Progenitor cell of endocrine pancreas (in vitro differentiated cells): ENCODE measurements at regions not wholly inside any gene's neighbourhood (a gene's known extent, or its start where the extent isn't known, plus 50 kb on each side); places are given as distances from the start of the nearest gene placed in this dataset.

Source experiments
- DNase-seq: peaks from one replicate; pipeline ENCODE4 v3.0.0; 2021; ENCODE audit warnings: low spot score; ENCODE audit not compliant: unreplicated experiment
- H3K27ac Mint-ChIP-seq: 2 replicates; pipeline ENCODE4 v1.8.0; 2021; ENCODE audit warnings: mild to moderate bottlenecking, moderate library complexity, mixed read lengths
- H3K27me3 Mint-ChIP-seq: 2 replicates; pipeline ENCODE4 v1.8.0; 2021; ENCODE audit warnings: mixed read lengths
- H3K36me3 Mint-ChIP-seq: 2 replicates; pipeline ENCODE4 v1.8.0; 2022; ENCODE audit warnings: mixed read lengths; ENCODE audit not compliant: insufficient read depth
- H3K4me1 Mint-ChIP-seq: 2 replicates; pipeline ENCODE4 v1.8.0; 2021; ENCODE audit warnings: low read depth, mixed read lengths
- H3K4me3 Mint-ChIP-seq: 2 replicates; pipeline ENCODE4 v1.8.0; 2021; ENCODE audit warnings: low read depth, mild to moderate bottlenecking, moderate library complexity, mixed read lengths
- H3K9me3 Mint-ChIP-seq: 2 replicates; pipeline ENCODE4 v1.8.0; 2021; ENCODE audit warnings: low read depth, mixed read lengths
- CTCF ChIP-seq: fragments of 200-600 bp; sonication (generic); IDR thresholded peaks from one replicate; pipeline ENCODE4 v1.5.0; 2021; ENCODE audit warnings: antibody characterized with exemption, mild to moderate bottlenecking; ENCODE audit not compliant: unreplicated experiment

DNA sequence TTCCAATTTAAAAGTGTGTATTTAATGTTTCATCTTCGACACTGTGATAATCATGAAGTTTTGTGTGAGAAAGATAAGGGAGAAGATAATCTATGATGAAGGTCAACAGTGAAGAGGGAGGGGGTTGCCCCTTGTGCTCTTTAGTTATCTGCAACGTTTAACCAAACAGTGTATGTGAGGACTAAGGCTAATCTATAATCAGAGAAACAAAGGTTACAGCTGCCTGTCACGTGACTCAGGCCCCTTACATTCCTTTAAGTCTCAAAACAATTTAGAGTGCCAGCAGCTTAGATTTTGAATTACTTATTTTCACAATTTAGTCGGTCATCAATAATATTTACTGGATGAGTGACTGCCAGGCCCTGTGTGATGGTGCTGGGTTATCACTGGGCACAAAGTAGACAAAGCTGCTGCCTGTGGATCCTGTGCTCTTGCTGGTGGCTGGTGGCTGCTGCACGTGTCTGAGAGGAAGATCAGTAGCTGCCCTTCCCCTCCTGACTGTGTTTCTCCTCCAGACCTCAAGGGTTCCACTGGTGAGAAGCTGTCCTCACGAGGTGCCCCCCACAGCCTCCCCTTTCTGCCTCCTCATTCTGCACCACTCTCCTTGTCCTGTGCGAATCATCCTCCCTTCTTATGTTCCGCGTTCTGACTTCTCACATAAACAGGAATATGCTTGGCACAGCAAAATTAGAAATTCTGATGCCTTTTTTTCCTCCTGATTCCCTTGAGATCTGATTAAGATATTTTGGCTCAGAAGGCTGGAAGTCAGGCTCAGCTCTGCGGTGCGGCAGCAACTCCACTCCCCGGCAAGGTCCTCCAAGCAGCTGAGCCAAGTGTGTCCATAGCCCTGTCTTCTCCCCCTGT lies 331.1 kb upstream of the B3GAT1 start:
- H3K4me3 Mint-ChIP-seq = no peak overlapping the region
- H3K27me3 Mint-ChIP-seq = peaks cover 43% of the 10 kb centered on the region
- DNase-seq = no peak
- no peak for TF ChIP-seq CTCF
- no peaks in the 10 kb centered on the region for H3K36me3 Mint-ChIP-seq
- H3K9me3 Mint-ChIP-seq = peaks cover 10% of the 10 kb centered on the region
- H3K27ac Mint-ChIP-seq = no peak overlapping the region
- H3K4me1 Mint-ChIP-seq = peaks cover 27% of the 10 kb centered on the region

DNA sequence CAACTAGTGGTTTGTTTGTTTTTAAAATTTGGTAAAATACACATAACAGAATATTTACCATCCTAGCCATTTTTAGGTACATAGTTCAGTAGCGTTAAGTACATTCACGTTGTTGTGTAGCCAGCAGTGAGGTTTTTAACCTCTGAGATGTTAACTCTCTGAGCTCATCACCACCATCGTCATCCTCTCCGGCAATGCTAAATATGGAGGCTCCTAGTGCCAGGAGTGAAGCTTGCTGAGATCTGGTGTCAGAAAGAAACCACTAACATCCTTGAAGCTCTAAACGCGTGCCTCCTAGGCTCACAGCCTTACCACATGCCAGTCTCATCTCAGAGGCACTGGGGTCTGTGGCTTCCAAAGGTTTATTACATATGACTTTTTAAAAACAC lies 330.2 kb upstream of the B3GAT1 start:
- DNase-seq = no peak
- peaks cover 27% of the 10 kb centered on the region for H3K4me1 Mint-ChIP-seq
- H3K4me3 Mint-ChIP-seq = no peak overlapping the region
- H3K27me3 Mint-ChIP-seq = peaks cover 37% of the 10 kb centered on the region
- H3K27ac Mint-ChIP-seq = peak overlapping the region; percentile 10
- H3K9me3 Mint-ChIP-seq = peaks cover 7% of the 10 kb centered on the region
- no peak for TF ChIP-seq CTCF
- no peaks in the 10 kb centered on the region for H3K36me3 Mint-ChIP-seq

GRCh38 chr11:134741453-134742223 lies 329.6 kb upstream of the B3GAT1 start:
- H3K27me3 Mint-ChIP-seq = peaks cover 34% of the 10 kb centered on the region
- no peaks in the 10 kb centered on the region for H3K36me3 Mint-ChIP-seq
- H3K27ac Mint-ChIP-seq = peak overlapping the region; percentile 17
- DNase-seq = no peak
- peaks cover 27% of the 10 kb centered on the region for H3K4me1 Mint-ChIP-seq
- no peak for TF ChIP-seq CTCF
- H3K9me3 Mint-ChIP-seq = peaks cover 3% of the 10 kb centered on the region
- H3K4me3 Mint-ChIP-seq = no peak overlapping the region

DNA sequence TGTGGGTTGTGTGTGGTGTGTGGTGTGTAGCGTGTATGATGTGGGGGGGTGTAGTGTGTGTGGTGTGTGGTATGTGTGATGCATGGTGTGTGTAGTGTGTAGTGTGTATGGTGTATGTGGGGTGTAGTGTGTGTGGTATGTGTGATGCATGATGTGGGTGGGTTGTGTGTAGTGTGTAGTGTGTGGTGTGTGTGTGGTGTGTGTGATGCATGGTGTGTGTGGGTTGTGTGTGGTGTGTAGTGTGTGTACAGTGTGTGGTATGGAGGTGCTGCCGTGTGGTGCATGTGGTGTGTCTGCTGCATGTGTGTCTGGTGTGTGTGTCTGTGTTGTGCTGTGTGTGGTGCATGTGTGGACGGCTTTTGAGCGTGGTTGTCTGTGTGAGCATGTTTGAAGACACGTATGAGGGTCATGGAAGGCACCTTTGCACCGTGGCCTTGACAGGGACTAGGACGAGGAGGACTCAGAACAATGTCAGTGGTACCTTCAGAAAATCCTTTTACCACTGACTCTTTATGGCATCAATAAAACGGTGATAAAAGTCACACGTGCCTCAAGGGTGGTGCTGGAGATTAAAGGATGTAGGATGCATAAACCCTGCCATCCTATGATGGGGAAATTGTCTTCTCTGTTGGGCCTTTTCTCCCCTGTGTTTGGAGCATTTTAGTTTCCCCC lies 328.7 kb upstream of the B3GAT1 start:
- H3K9me3 Mint-ChIP-seq = no peaks in the 10 kb centered on the region
- TF ChIP-seq CTCF = no peak

GRCh38 chr11:134739136-134739535 lies 327.1 kb upstream of the B3GAT1 start:
- Mint-ChIP-seq H3K27ac (no peak overlapping the region), H3K27me3 (peaks cover 29% of the 10 kb centered on the region), H3K4me1 (peaks cover 28% of the 10 kb centered on the region), H3K36me3 (no peaks in the 10 kb centered on the region), H3K4me3 (no peak overlapping the region), H3K9me3 (no peaks in the 10 kb centered on the region)
- no peak for DNase-seq
- no peak for TF ChIP-seq CTCF

More for the DNA sequence above, 328.7 kb upstream of the B3GAT1 start:
- Mint-ChIP-seq H3K27ac (no peak overlapping the region), H3K4me3 (no peak overlapping the region), H3K27me3 (peaks cover 35% of the 10 kb centered on the region), H3K36me3 (no peaks in the 10 kb centered on the region), H3K4me1 (peaks cover 29% of the 10 kb centered on the region)
- DNase-seq = no peak
